RWPE1 (cell line): ENCODE measurements at regions not wholly inside any gene's neighbourhood (a gene's known extent, or its start where the extent isn't known, plus 50 kb on each side); places are given as distances from the start of the nearest gene placed in this dataset.

ENCODE experiments used
- CTCF ChIA-PET: fragments of 350-600 bp; sonication (Branson Sonifier 250); formaldehyde crosslinking; extraction: SDS; loops from one replicate; lab custom pipeline; 2021; lab: Yijun Ruan, JAX
- POLR2A ChIA-PET: fragments of 400-600 bp; formaldehyde crosslinking; extraction: SDS; loops from one replicate; lab custom pipeline; 2020; ENCODE audit warnings: antibody characterized with exemption; ENCODE audit not compliant: low non-redundant PET; lab: Yijun Ruan, JAX
- DNase-seq: peaks from one replicate; pipeline ENCODE4 v3.0.0; 2012; ENCODE audit warnings: low spot score
- H3K27ac ChIP-seq: fragments of 450-650 bp; 2 replicates; pipeline ENCODE4 v1.5.1; 2017
- TF ChIP-seq, protein P1 (sequence below): fragments of 450-650 bp; conservative IDR thresholded peaks from 2 replicates; pipeline ENCODE4 v1.5.1; 2017; ENCODE audit warnings: low read depth, mild to moderate bottlenecking

DNA sequence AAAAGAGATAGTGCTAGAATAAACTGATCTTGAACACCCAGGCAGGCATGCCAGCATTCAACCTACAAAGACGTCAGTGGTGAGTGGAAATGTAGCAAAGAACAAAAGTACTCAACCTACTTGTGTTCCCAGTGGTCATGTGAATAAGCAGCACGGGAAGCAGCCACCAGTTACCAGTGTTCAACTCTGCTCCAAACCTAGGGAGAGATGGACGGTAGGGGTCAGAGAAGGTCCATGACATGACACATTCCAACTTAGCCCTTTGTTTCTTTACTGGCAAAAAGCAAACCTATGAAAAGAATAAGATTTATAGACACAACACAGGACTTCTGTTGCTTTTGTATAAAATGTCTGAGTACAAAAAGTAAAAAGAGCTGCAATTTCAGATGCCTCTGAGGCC, 511.4 kb downstream of the XPNPEP1 start:
- CTCF ChIA-PET, result no interaction called here
- POLR2A ChIA-PET, result no interaction called here
- no peak for DNase-seq
- TF ChIP-seq, protein P1, sequence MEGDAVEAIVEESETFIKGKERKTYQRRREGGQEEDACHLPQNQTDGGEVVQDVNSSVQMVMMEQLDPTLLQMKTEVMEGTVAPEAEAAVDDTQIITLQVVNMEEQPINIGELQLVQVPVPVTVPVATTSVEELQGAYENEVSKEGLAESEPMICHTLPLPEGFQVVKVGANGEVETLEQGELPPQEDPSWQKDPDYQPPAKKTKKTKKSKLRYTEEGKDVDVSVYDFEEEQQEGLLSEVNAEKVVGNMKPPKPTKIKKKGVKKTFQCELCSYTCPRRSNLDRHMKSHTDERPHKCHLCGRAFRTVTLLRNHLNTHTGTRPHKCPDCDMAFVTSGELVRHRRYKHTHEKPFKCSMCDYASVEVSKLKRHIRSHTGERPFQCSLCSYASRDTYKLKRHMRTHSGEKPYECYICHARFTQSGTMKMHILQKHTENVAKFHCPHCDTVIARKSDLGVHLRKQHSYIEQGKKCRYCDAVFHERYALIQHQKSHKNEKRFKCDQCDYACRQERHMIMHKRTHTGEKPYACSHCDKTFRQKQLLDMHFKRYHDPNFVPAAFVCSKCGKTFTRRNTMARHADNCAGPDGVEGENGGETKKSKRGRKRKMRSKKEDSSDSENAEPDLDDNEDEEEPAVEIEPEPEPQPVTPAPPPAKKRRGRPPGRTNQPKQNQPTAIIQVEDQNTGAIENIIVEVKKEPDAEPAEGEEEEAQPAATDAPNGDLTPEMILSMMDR, result no peak
- H3K27ac ChIP-seq, result no peak overlapping the region

DNA sequence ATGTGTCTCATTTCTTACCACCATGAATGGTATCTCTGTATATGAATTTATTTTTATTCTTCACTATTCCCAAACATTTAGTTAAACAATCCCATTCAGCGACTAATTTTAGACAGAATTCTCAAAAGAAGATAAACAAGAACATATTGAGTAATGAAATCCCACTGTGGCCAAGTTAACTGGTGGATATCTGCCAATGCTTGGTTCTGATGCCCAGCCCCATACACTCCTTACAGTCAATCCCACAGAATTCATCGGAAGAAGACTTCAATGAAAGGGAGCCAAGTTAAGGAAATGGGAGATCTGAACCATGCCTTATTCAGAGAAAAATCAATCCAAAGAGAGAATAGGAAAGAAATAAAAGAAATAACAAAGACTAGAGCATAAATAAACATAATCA, 518.0 kb downstream of the XPNPEP1 start:
- TF ChIP-seq, protein P1, result no peak
- POLR2A ChIA-PET, result no interaction called here
- no peak overlapping the region for H3K27ac ChIP-seq
- DNase-seq, result no peak
- CTCF ChIA-PET, result interaction anchor here (0.7 kb wide), 1 partner anchor 9 kb away, joined by 3 read pairs; no protein-coding TSS in a partner anchor

DNA sequence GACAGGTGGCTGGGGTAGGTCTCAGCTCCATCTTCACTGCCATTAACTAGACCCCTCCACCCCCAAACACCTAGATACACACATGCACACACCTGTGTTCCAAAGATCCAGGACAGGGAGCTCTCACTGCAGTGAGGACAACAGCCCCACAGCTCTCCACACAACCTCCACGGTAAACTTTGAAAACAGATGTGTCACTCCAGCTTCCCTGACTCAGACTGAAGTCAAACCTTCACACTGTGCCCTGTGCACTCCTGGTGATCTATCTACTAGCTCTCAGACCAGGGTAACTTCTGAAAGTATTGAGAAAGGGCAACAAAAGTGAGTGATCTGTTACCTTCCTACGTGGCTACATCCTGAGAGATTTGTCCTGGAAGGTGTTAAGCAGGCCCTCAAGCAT, 519.8 kb downstream of the XPNPEP1 start:
- TF ChIP-seq, protein P1, result no peak
- no peak for DNase-seq
- ChIA-PET POLR2A (no interaction called here), CTCF (no interaction called here)
- H3K27ac ChIP-seq, result no peak overlapping the region

DNA sequence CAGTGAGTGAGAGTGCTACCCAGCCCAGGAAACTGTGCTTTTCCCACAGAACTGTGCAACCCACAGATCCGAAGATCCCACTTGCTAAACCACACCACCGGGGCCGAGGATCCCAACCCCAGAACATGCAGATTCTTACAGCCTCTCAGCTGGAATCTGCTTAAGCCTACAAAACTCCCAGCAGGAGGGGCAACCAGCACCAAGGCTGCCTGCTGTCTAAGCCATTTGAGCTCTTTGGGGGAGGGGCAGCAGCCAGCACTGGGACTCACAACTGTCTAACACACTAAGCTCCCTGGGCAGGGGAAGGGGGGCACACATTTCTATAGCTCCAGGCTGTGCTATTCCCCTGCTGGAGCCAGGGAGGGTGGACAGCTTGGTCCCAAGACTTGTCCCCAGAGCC, 529.9 kb downstream of the XPNPEP1 start:
- TF ChIP-seq, protein P1, result no peak
- no peak overlapping the region for H3K27ac ChIP-seq
- ChIA-PET CTCF (no interaction called here), POLR2A (no interaction called here)
- DNase-seq, result no peak

DNA sequence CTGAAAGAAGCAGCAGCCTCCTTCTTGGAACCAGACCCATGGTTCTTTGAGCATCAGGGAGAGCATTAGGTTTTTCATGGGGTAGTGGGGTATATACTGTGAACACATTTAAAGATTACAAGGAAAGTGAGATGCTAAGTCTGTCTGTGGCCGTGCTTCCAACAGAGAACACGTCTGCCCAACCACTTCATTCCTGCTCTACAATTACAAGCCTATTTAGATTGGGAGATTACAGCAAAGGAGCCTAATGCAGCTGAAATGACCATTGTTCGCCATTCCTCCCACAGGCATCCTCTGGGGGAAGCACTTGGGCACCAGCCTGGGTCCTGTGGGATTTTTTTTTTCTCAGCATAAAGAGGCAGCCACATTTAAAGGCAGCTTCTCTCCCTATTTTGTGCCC, 536.4 kb downstream of the XPNPEP1 start:
- H3K27ac ChIP-seq, result no peak overlapping the region
- DNase-seq, result no peak
- ChIA-PET CTCF (no interaction called here), POLR2A (no interaction called here)
- TF ChIP-seq, protein P1, result no peak

DNA sequence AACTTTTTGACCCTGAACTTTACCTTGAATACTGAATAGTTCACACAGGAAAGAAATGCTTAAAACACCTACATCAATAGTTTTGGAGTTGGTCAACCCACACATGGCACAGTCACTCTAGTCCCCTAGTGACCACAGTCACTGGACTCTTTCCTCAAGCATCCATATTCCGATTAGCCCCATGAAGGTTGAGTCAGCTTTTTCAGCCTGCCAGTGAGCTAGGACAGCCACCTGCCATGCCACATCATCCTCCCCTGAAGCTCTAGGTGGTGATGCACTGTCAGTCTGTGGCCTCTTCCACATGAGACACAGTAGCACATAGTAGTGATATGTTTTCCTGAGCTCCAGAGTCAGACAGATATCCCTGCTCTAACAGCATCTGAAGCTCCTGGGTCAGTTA, 537.2 kb downstream of the XPNPEP1 start:
- no peak for DNase-seq
- no peak overlapping the region for H3K27ac ChIP-seq
- ChIA-PET CTCF (no interaction called here), POLR2A (no interaction called here)
- TF ChIP-seq, protein P1, result no peak

DNA sequence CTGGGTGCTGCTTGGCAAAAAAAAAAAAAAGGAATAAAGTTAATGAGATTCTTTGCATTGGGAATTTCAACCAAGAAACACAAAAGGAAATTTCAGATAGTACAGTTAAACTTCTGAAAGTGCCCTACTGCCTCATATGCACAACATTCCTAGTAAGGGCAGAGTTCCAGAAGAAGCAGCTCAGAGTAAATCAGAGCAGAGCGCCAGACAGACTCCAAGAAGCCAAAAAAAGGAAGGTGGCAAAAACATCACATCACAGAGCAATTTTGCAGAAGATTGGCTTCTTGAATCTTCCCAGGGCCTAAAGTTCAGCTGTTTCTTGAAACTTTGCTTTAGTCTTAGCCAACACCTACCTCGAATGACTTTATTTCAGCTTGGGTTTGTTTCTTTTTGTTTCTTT, 544.1 kb downstream of the XPNPEP1 start:
- H3K27ac ChIP-seq, result no peak overlapping the region
- ChIA-PET POLR2A (no interaction called here), CTCF (no interaction called here)
- TF ChIP-seq, protein P1, result no peak
- no peak for DNase-seq
